Prostate gland (tissue), 2 donors: ENCODE measurements at regions not wholly inside any gene's neighbourhood (a gene's known extent, or its start where the extent isn't known, plus 50 kb on each side); places are given as distances from the start of the nearest gene placed in this dataset.

Source experiments
- DNase-seq: peaks from one replicate; pipeline ENCODE4 v3.0.0-alpha.2; 2019; ENCODE audit warnings: low spot score
- H3K27ac ChIP-seq, 2 donors: fragments of 200-600 bp; sonication (generic); 2 replicates each; pipeline ENCODE4 v1.5.1; 2017 to 2019
- H3K27me3 ChIP-seq: fragments of 200-600 bp; sonication (generic); replicated peaks from 2 replicates; pipeline ENCODE4 v1.5.1; 2019; ENCODE audit not compliant: insufficient read depth
- H3K36me3 ChIP-seq, 2 donors: fragments of 200-600 bp; sonication (generic); 1 replicate in 1 of 2; 2 replicates in 1 of 2; pipeline versions ENCODE4 v1.5.1 to v1.8.1; 2017 to 2019
- H3K4me1 ChIP-seq: fragments of 200-600 bp; sonication (generic); replicated peaks from 2 replicates; pipeline ENCODE4 v1.5.1; 2019
- H3K4me3 ChIP-seq, 2 donors: fragments of 200-600 bp; sonication (generic); 2 replicates each; pipeline ENCODE4 v1.5.1; 2017 to 2019
- H3K9me3 ChIP-seq: fragments of 200-600 bp; sonication (generic); 2 replicates; pipeline ENCODE4 v1.5.1; 2017
- POLR2A ChIP-seq: fragments of 450-650 bp; IDR thresholded peaks from one replicate; pipeline ENCODE4 v1.6.1; 2016; ENCODE audit warnings: antibody characterized with exemption, mild to moderate bottlenecking
- POLR2AphosphoS5 ChIP-seq: sonication (generic); formaldehyde crosslinking; IDR thresholded peaks from one replicate; pipeline ENCODE4 v1.6.1; 2017; ENCODE audit warnings: antibody characterized with exemption
- WGBS: methylation state at CpG from one replicate; pipeline ENCODE4 v1.1.5; 2018; 5-methylcytosine and 5-hydroxymethylcytosine counted together
- intact Hi-C: fragments of 100-400 bp; cut with DNase I; formaldehyde crosslinking; loops from one replicate; pipeline ENCODE4 v1.14.2; 2022
- TF ChIP-seq, protein P1 (sequence below), 4 experiments: fragments of 200-600 bp in 2 of 4; fragments of 450-650 bp in 2 of 4; sonication (generic) in 2 of 4; IDR thresholded peaks; 1 replicate in 3 of 4; 2 replicates in 1 of 4; pipeline ENCODE4 v1.5.1; 2016 to 2019; ENCODE audit warnings: antibody characterized with exemption in 4 of 4, mild to moderate bottlenecking in 2 of 4, moderate library complexity in 2 of 4

DNA sequence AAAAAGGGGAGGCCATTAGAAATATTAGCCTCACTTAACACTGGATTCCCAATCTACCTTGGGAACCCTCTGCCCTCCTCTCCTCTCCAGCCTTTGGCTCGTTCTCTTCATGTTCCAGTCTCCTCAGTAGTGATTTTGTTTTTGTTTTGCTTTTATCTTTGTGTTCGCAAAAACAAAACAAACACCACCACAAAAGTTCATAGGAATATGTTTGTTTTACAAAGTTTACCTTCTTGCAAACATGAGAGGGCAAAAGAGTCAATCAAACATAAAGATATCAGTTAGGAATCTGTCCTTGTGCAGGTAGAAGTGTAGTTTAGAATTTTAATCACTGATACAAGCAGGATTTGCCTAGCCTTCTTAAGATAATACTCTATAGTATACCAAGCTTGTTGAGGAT is 179.7 kb upstream of the GUCY1A2 start:
- no peak overlapping the region for H3K27ac ChIP-seq
- intact Hi-C loops, result no loop called here
- H3K36me3 ChIP-seq, result no peaks in the 10 kb centered on the region
- DNase-seq, result no peak
- H3K4me3 ChIP-seq, result no peak overlapping the region
- TF ChIP-seq POLR2AphosphoS5 (no peak), POLR2A (no peak)
- TF ChIP-seq, protein P1, sequence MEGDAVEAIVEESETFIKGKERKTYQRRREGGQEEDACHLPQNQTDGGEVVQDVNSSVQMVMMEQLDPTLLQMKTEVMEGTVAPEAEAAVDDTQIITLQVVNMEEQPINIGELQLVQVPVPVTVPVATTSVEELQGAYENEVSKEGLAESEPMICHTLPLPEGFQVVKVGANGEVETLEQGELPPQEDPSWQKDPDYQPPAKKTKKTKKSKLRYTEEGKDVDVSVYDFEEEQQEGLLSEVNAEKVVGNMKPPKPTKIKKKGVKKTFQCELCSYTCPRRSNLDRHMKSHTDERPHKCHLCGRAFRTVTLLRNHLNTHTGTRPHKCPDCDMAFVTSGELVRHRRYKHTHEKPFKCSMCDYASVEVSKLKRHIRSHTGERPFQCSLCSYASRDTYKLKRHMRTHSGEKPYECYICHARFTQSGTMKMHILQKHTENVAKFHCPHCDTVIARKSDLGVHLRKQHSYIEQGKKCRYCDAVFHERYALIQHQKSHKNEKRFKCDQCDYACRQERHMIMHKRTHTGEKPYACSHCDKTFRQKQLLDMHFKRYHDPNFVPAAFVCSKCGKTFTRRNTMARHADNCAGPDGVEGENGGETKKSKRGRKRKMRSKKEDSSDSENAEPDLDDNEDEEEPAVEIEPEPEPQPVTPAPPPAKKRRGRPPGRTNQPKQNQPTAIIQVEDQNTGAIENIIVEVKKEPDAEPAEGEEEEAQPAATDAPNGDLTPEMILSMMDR (IDR thresholded peaks at IDR 0.05), result no peak
- 63% methylated on average over 2 of the region's 2 CpGs for WGBS
- H3K27me3 ChIP-seq, result peaks cover 2% of the 10 kb centered on the region
- no peaks in the 10 kb centered on the region for H3K9me3 ChIP-seq
- no peaks in the 10 kb centered on the region for H3K4me1 ChIP-seq

DNA sequence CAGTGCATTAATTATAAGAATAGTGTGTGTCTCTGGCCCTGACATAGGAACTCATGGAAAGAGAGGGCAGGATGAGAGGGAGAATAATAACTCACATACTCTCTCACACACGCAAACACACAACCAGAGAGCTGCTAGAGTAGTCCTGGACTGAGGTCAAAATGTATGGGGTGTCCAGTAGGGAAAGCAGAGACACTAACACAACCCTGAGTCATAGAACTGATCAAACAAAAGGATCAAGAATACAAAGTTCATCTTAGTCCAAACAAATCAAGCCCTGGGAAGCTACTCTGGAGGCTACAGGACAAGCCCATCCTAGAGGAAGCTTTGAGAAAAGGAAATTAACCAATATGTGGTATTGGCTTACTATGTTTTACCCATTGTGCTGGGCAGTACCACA is 178.5 kb upstream of the GUCY1A2 start:
- no peak for TF ChIP-seq POLR2A
- no peak for TF ChIP-seq POLR2AphosphoS5
- TF ChIP-seq, protein P1 (IDR thresholded peaks at IDR 0.05), result no peak
- WGBS, result 88% methylated on average over 1 of the region's 1 CpG
- no peaks in the 10 kb centered on the region for H3K9me3 ChIP-seq
- no peaks in the 10 kb centered on the region for H3K4me1 ChIP-seq
- H3K27me3 ChIP-seq, result peaks cover 2% of the 10 kb centered on the region
- no peak overlapping the region for H3K4me3 ChIP-seq
- H3K36me3 ChIP-seq, result no peaks in the 10 kb centered on the region
- intact Hi-C loops, result no loop called here
- DNase-seq, result no peak
- H3K27ac ChIP-seq, result no peak overlapping the region

DNA sequence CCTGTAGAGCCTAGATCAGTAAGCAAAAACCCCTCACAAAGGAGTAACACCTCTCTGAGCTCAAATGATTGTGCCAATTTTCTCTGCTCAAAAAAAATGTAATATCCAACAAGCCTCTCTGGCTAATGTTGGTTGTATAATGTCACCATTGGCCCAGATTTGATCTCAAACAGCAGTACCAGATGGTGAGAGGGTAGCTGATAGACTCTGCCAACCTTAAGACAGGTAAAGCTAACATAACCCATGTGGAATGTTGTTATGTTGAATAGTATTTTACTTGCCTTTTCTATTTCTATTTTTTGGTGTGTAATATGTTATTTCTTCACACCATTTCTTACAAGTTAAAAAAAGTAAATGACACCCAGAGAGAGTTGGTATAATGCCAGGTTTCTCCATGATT is 166.7 kb upstream of the GUCY1A2 start:
- H3K36me3 ChIP-seq, result no peaks in the 10 kb centered on the region
- no peaks in the 10 kb centered on the region for H3K4me1 ChIP-seq
- H3K27ac ChIP-seq, result no peak overlapping the region
- DNase-seq, result no peak
- no peaks in the 10 kb centered on the region for H3K27me3 ChIP-seq
- intact Hi-C loops, result no loop called here
- H3K4me3 ChIP-seq, result no peak overlapping the region
- no peaks in the 10 kb centered on the region for H3K9me3 ChIP-seq
- TF ChIP-seq, protein P1 (IDR thresholded peaks at IDR 0.05), result no peak
- TF ChIP-seq POLR2AphosphoS5 (no peak), POLR2A (no peak)

DNA sequence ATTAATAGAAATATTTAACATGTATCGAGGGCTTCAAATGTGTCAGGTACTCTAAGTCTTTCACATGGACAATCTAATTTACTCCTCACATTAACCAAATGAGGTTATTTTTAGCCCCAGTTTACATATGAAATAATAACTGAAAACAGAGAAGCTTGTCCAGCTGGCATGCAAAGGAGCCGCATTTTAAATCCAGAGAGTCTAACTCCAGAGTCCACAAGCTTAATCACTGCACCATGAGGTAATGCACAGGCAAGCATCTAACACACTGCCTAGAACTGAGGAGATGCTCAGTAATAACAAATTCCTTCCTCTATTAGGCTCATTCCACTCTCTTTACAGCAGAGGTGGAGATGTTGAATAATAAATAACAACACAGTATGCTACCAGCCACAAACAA is 165.7 kb upstream of the GUCY1A2 start:
- Histone ChIP-seq H3K27me3 (no peaks in the 10 kb centered on the region), H3K4me1 (no peaks in the 10 kb centered on the region), H3K36me3 (no peaks in the 10 kb centered on the region), H3K9me3 (no peaks in the 10 kb centered on the region), H3K27ac (no peak overlapping the region), H3K4me3 (no peak overlapping the region)
- 86% methylated on average over 2 of the region's 2 CpGs for WGBS
- DNase-seq, result no peak
- no peak for TF ChIP-seq POLR2AphosphoS5
- TF ChIP-seq POLR2A, result no peak
- TF ChIP-seq, protein P1 (IDR thresholded peaks at IDR 0.05), result no peak
- intact Hi-C loops, result no loop called here

DNA sequence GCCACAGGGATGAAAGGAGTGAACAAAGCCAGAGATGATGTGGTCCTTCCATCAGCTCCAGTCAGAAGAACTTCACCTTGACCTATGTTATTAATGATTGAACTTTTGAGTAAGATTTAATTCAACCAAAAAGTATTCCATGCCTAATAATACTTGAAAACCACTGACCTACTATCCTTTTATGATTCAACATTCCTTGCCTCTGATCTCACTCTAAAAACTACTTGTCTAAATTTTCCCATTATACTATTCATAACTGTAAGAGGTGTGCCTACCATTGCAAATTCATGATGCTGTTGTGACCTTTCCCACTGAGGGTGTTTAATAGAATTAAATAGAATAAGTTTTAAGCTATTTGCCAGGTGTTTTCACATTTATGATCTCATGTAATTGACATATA is 164.7 kb upstream of the GUCY1A2 start:
- Histone ChIP-seq H3K4me3 (no peak overlapping the region), H3K27ac (no peak overlapping the region), H3K36me3 (no peaks in the 10 kb centered on the region), H3K27me3 (no peaks in the 10 kb centered on the region), H3K9me3 (no peaks in the 10 kb centered on the region), H3K4me1 (no peaks in the 10 kb centered on the region)
- TF ChIP-seq, protein P1 (IDR thresholded peaks at IDR 0.05), result no peak
- TF ChIP-seq POLR2A (no peak), POLR2AphosphoS5 (no peak)
- DNase-seq, result no peak
- intact Hi-C loops, result no loop called here
